ENCODE measurements at regions not wholly inside any gene's neighbourhood (a gene's known extent, or its start where the extent isn't known, plus 50 kb on each side); places are given as distances from the start of the nearest gene placed in this dataset.

- DNase-seq: no peak
Measured at GRCh38 chr2:16716024-16716423, 50.4 kb upstream of the CYRIA start.

Measured in stimulated activated CD4-positive, alpha-beta T cell treated with anti-CD3 and anti-CD28 coated beads, Interleukin-2, amount 100 ng/mL, for 24 hours (primary cell).